Motor neuron (in vitro differentiated cells): ENCODE measurements at regions not wholly inside any gene's neighbourhood (a gene's known extent, or its start where the extent isn't known, plus 50 kb on each side); places are given as distances from the start of the nearest gene placed in this dataset.
"Not testable (repeated sequence)": the region's sequence is repeated elsewhere in the genome, so short reads cannot be mapped to it uniquely, and the experiment has no call there.

Source experiments
- ATAC-seq, 8 experiments: fragments of 200-7000 bp; cut with Tn5 transposase; replicated peaks in 6 of 8; 2 replicates each; pipeline ENCODE4 v1.8.0; 2021; ENCODE audit warnings: mild to moderate bottlenecking in 8 of 8, moderate library complexity in 8 of 8
- H3K27ac ChIP-seq, 2 donors: fragments of 250-450 bp; sonication (Bioruptor Pico); 2 replicates each; pipeline ENCODE4 v1.9.0; 2021; ENCODE audit warnings: antibody characterized with exemption in 2 of 2, mild to moderate bottlenecking in 2 of 2, moderate library complexity in 1 of 2
- H3K4me1 ChIP-seq, 2 donors: fragments of 250-450 bp; sonication (Bioruptor Pico); replicated peaks in 1 of 2; 2 replicates each; pipeline ENCODE4 v1.6.1; 2021; ENCODE audit warnings: antibody characterized with exemption in 2 of 2, mild to moderate bottlenecking in 2 of 2, moderate library complexity in 1 of 2
- H3K4me3 ChIP-seq, 5 donors: fragments of 250-450 bp; sonication (Bioruptor Pico); 2 replicates each; pipeline ENCODE4 v1.9.0; 2021; ENCODE audit warnings: antibody characterized with exemption in 5 of 5, mild to moderate bottlenecking in 5 of 5, moderate library complexity in 4 of 5
- WGBS, 10 experiments: fragments of 450-650 bp; shearing (Covaris generic); methylation state at CpG; one replicate each; pipeline ENCODE4 v1.0.0; 2022; 5-methylcytosine and 5-hydroxymethylcytosine counted together
- in situ Hi-C, 9 experiments: fragments of 400-800 bp; cut with MboI; loops; one replicate each; pipeline ENCODE4 v1.15.0; 2021; ENCODE audit warnings: low sequenced_read_pairs in 9 of 9, low pct_unique_long_range_greater_than_20kb in 2 of 9; ENCODE audit not compliant: unreplicated experiment in 9 of 9

DNA sequence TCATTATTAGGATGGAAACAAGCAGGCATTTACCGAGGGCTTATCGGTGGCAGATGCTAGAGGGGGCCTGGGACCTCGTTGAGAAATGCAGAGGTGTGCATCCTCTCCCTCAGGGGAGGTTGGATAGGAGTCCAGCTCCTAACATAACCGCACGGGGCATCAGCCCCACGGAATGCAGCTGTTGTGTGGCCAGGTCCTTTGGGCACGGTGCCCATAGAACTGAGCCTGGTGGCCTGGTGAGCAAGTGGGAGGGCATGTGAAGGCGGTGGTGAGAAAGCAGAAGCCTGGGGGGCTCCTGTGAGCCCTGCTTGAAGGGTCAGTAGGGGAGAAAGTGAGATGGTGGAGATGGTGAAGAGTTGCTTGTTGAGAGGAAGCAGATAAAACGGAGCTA, 143.7 kb downstream of the CDH26 start:
- Histone ChIP-seq H3K27ac (no peak overlapping the region), H3K4me3 (no peak overlapping the region), H3K4me1 (no peaks in the 10 kb centered on the region)
- in situ Hi-C loops: no loop called here
- no peak for ATAC-seq
- 20 to 100% (median 84%) methylated on average over 1 to 7 of the region's 9 CpGs; no CpG with 5 or more reads in 3 of the 10 experiments for WGBS, 10 experiments

DNA sequence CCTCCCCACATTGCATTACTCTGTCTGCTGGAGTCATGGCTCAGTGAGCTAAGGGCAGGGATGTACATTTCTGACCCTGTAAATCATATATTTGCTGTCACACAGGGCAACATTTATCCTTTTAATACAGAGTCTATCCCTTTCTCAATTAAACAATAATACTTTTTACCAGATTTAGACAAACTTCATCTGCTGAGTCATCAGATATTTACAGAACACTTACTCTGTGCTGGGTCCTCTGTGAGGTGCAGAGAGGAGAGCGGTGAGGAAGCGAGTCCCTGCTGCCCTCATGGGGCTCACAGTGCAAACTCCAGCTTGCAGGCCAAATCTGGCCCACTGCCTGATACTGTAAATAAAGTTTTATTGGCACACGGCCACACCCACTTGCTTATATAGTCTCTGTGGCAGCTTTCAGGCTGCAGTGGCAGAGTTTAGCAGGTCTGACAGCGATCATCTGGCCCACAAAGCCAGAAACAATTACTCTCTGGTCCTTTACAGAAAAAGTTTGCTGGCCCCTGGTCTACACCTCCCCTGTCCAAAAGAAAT, 144.5 kb downstream of the CDH26 start:
- H3K4me1 ChIP-seq: no peaks in the 10 kb centered on the region
- no peak overlapping the region for H3K4me3 ChIP-seq
- WGBS, 10 experiments: 22 to 97% (median 80%) methylated on average over 1 to 4 of the region's 4 CpGs; no CpG with 5 or more reads in 5 of the 10 experiments
- ATAC-seq: no peak
- no peak overlapping the region for H3K27ac ChIP-seq
- in situ Hi-C loops: no loop called here

- no peak for ATAC-seq
- no peak overlapping the region for H3K27ac ChIP-seq
- WGBS, 10 experiments: 0 to 60% (median 38%) methylated on average over 2 to 9 of the region's 10 CpGs; no CpG with 5 or more reads in 2 of the 10 experiments
- no peak overlapping the region for H3K4me3 ChIP-seq
- no peaks in the 10 kb centered on the region for H3K4me1 ChIP-seq
- in situ Hi-C loops: no loop called here
Measured at GRCh38 chr20:60104993-60105803, 147.0 kb downstream of the CDH26 start.

DNA sequence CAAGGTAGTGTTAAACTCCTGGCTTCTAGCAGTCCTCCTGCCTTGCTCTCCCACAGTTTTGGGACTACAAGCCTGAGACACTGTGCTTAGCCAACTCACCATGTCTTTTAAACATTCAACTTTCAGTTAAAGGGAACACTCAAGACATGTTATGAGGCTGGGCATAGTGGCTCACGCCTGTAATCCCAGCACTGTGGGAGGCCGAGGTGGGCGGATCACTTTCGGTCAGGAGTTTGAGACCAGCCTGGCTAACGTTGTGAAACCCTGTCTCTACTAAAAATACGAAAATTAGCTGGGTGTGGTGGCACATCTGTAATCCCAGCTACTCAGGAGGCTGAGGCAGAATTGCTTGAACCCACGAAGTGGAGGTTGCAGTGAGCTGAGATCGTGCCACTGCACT, 148.0 kb downstream of the CDH26 start:
- H3K4me1 ChIP-seq, H3K27ac ChIP-seq, in situ Hi-C loops, ATAC-seq, H3K4me3 ChIP-seq: not testable (repeated sequence)
- 20 to 100% (median 57%) methylated on average over 1 to 7 of the region's 8 CpGs; no CpG with 5 or more reads in 4 of the 10 experiments for WGBS, 10 experiments

- Histone ChIP-seq H3K4me1 (no peaks in the 10 kb centered on the region), H3K27ac (no peak overlapping the region), H3K4me3 (no peak overlapping the region)
- ATAC-seq: no peak
- in situ Hi-C loops: no loop called here
- WGBS, 10 experiments: 50 to 100% (median 86%) methylated on average over 1 to 7 of the region's 10 CpGs; no CpG with 5 or more reads in 3 of the 10 experiments
Measured at GRCh38 chr20:60107621-60108390, 149.6 kb downstream of the CDH26 start.

GRCh38 chr20:60108397-60108796, 150.2 kb downstream of the CDH26 start:
- Histone ChIP-seq H3K4me1 (no peaks in the 10 kb centered on the region), H3K27ac (no peak overlapping the region), H3K4me3 (no peak overlapping the region)
- ATAC-seq: no peak
- in situ Hi-C loops: no loop called here
- 22 to 95% (median 75%) methylated on average over 2 to 5 of the region's 5 CpGs; no CpG with 5 or more reads in 2 of the 10 experiments for WGBS, 10 experiments

GRCh38 chr20:60113024-60113724, 155.0 kb downstream of the CDH26 start:
- no peak for ATAC-seq
- Histone ChIP-seq H3K27ac (no peak overlapping the region), H3K4me3 (no peak overlapping the region), H3K4me1 (peaks cover 8 to 28% of the 10 kb centered on the region in 2 donors)
- in situ Hi-C loops: no loop called here
- 25 to 92% (median 63%) methylated on average over 1 to 10 of the region's 11 CpGs; no CpG with 5 or more reads in 2 of the 10 experiments for WGBS, 10 experiments

GRCh38 chr20:60113771-60114170, 155.5 kb downstream of the CDH26 start:
- in situ Hi-C loops: no loop called here
- H3K27ac ChIP-seq: no peak overlapping the region
- WGBS, 10 experiments: 0 to 80% (median 59%) methylated on average over 1 to 4 of the region's 6 CpGs; no CpG with 5 or more reads in 4 of the 10 experiments
- peaks cover 8 to 28% of the 10 kb centered on the region in 2 donors for H3K4me1 ChIP-seq
- no peak overlapping the region for H3K4me3 ChIP-seq
- no peak for ATAC-seq

DNA sequence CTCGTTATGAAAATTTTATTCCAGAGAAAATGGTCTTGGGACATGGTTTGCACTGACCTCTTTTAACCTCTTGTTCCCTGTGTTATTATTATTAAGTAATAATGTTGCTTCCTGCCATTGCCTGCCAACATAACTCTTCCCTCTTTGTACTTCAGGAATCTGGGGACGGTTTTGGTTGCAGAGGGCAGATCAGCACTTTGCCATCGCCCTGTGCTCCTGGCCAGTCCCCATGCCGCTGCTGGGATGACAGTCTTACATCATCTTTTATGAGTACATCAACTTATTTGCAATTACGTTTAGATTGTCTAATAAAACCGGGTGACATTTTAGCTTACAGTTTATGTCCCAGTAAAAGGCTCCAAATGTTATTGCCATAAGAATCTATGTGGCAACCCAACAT, 157.2 kb downstream of the CDH26 start:
- Histone ChIP-seq H3K4me3 (no peak overlapping the region), H3K4me1 (peaks cover 8 to 28% of the 10 kb centered on the region in 2 donors), H3K27ac (no peak overlapping the region)
- 8 to 100% (median 57%) methylated on average over 1 to 6 of the region's 6 CpGs for WGBS, 10 experiments
- in situ Hi-C loops: no loop called here
- peak in 2 of 8 experiments; percentile 36 to 44 for ATAC-seq

DNA sequence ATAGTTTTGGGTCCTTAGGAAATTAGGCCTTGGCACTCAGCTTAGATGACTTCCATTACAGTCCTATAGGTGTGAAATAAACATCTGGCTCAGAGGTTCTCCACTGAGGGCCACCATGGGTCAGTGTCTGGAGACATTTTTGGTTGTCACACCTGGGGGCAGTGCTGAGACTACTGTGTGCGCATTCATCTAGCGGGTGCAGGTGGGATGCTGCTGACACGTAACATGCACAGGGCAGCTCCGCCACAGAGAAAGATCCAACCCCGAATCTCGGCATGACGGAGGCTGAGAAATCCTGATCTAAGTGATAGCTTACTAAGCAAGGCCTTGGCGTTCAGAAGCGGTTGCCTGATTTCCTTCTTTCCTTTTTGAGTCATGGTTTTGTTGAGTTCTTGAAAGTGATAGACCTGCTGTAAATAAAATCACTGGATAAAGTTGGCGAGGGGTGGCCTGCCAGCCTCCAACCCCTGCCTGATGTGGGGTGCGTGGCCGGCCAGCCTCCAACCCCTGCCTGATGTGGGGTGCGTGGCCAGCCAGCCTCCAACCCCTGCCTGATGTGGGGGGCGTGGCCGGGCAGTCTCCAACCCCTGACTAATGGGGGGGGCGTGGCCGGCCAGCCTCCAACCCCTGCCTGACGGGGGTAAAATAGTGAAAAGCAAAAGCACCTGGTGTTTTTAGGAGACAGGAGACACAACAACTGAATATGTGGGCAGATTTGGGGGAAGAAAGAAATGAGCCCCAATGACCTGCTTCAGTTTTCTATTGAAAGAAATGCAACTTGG, 158.1 kb downstream of the CDH26 start:
- H3K27ac ChIP-seq: no peak overlapping the region
- H3K4me3 ChIP-seq: no peak overlapping the region
- WGBS, 10 experiments: 69 to 95% (median 81%) methylated on average over 2 to 10 of the region's 18 CpGs; no CpG with 5 or more reads in 3 of the 10 experiments
- peaks cover 8 to 28% of the 10 kb centered on the region in 2 donors for H3K4me1 ChIP-seq
- ATAC-seq: peak in 2 of 8 experiments; percentile 48 to 86
- in situ Hi-C loops: no loop called here

- H3K4me1 ChIP-seq: peaks cover 8 to 28% of the 10 kb centered on the region in 2 donors
- no peak overlapping the region for H3K4me3 ChIP-seq
- H3K27ac ChIP-seq: no peak overlapping the region
- in situ Hi-C loops: no loop called here
- peak in 6 of 8 experiments; percentile 59 to 97 (median 87) for ATAC-seq
- WGBS, 10 experiments: 0 to 100% (median 48%) methylated on average over 1 to 7 of the region's 7 CpGs; no CpG with 5 or more reads in 1 of the 10 experiments
Measured at GRCh38 chr20:60117065-60117464, 158.8 kb downstream of the CDH26 start.

- no peak for ATAC-seq
- in situ Hi-C loops: no loop called here
- Histone ChIP-seq H3K27ac (no peak overlapping the region), H3K4me3 (no peak overlapping the region), H3K4me1 (peaks cover 20 to 23% of the 10 kb centered on the region in 2 donors)
- WGBS, 10 experiments: 0 to 91% (median 45%) methylated on average over 1 to 5 of the region's 9 CpGs; no CpG with 5 or more reads in 3 of the 10 experiments
Measured at GRCh38 chr20:60121903-60122302, 163.7 kb downstream of the CDH26 start.
